ENCODE measurements at regions not wholly inside any gene's neighbourhood (a gene's known extent, or its start where the extent isn't known, plus 50 kb on each side); places are given as distances from the start of the nearest gene placed in this dataset.
A peak's percentile ranks its signal among the peaks of the same experiment; 100 is the strongest.

GRCh38 chr4:28677808-28678207, 1817.2 kb downstream of the STIM2 start:
- no peak for DNase-seq (ENCODE audit: low read depth)

- no peak for DNase-seq (ENCODE audit: low read depth)
Observed at GRCh38 chr4:28682847-28683246, 1822.2 kb downstream of the STIM2 start.

GRCh38 chr4:28686618-28687017, 1826.0 kb downstream of the STIM2 start:
- DNase-seq (ENCODE audit: low read depth): peak; percentile 39

- no peak for DNase-seq (ENCODE audit: low read depth)
Observed at GRCh38 chr4:28690890-28691289, 1830.2 kb downstream of the STIM2 start.

- DNase-seq (ENCODE audit: low read depth): peak; percentile 53
Observed at GRCh38 chr4:28702571-28702970, 1841.9 kb downstream of the STIM2 start.

- peak; percentile 59 for DNase-seq (ENCODE audit: low read depth)
Observed at GRCh38 chr4:28709891-28710290, 1849.2 kb downstream of the STIM2 start.

GRCh38 chr4:28723371-28723770, 1862.7 kb downstream of the STIM2 start:
- DNase-seq (ENCODE audit: low read depth): no peak

- DNase-seq (ENCODE audit: low read depth): no peak
Observed at GRCh38 chr4:28724239-28724638, 1863.6 kb downstream of the STIM2 start.

GRCh38 chr4:28730304-28730703, 1869.7 kb downstream of the STIM2 start:
- DNase-seq (ENCODE audit: low read depth): no peak

- DNase-seq (ENCODE audit: low read depth): peak; percentile 3
Observed at GRCh38 chr4:28744066-28744465, 1883.4 kb downstream of the STIM2 start.

GRCh38 chr4:28754376-28754775, 1893.7 kb downstream of the STIM2 start:
- peak; percentile 27 for DNase-seq (ENCODE audit: low read depth)

- DNase-seq (ENCODE audit: low read depth): no peak
Observed at GRCh38 chr4:28755081-28755480, 1894.4 kb downstream of the STIM2 start.

GRCh38 chr4:28759064-28759463, 1898.4 kb downstream of the STIM2 start:
- DNase-seq (ENCODE audit: low read depth): peak; percentile 8

GRCh38 chr4:28760003-28760402, 1899.4 kb downstream of the STIM2 start:
- DNase-seq (ENCODE audit: low read depth): no peak

- DNase-seq (ENCODE audit: low read depth): peak; percentile 78
Observed at GRCh38 chr4:28772066-28772465, 1911.4 kb downstream of the STIM2 start.

GRCh38 chr4:28772788-28773187, 1912.1 kb downstream of the STIM2 start:
- DNase-seq (ENCODE audit: low read depth): no peak

- DNase-seq (ENCODE audit: low read depth): no peak
Observed at GRCh38 chr4:28774344-28774743, 1913.7 kb downstream of the STIM2 start.

- no peak for DNase-seq (ENCODE audit: low read depth)
Observed at GRCh38 chr4:28776004-28776403, 1915.4 kb downstream of the STIM2 start.

GRCh38 chr4:28784188-28784587, 1923.5 kb downstream of the STIM2 start:
- no peak for DNase-seq (ENCODE audit: low read depth)

- no peak for DNase-seq (ENCODE audit: low read depth)
Observed at GRCh38 chr4:28787947-28788346, 1927.3 kb downstream of the STIM2 start.

- DNase-seq (ENCODE audit: low read depth): no peak
Observed at GRCh38 chr4:28788929-28789490, 1928.4 kb downstream of the STIM2 start.

GRCh38 chr4:28792917-28793597, 1927.1 kb upstream of the PCDH7 start:
- no peak for DNase-seq (ENCODE audit: low read depth)

- no peak for DNase-seq (ENCODE audit: low read depth)
Observed at GRCh38 chr4:28799696-28800095, 1920.5 kb upstream of the PCDH7 start.

- no peak for DNase-seq (ENCODE audit: low read depth)
Observed at GRCh38 chr4:28811025-28811424, 1909.1 kb upstream of the PCDH7 start.
